NT2/D1 (cell line): ENCODE measurements at regions not wholly inside any gene's neighbourhood (a gene's known extent, or its start where the extent isn't known, plus 50 kb on each side); places are given as distances from the start of the nearest gene placed in this dataset.

Source experiments
- SUZ12 ChIP-seq: IDR thresholded peaks from 2 replicates; pipeline ENCODE4 v1.6.1; 2011; ENCODE audit not compliant: insufficient read length, insufficient read depth; ENCODE audit errors: extremely low read depth
- ZNF274 ChIP-seq: IDR thresholded peaks from 2 replicates; pipeline ENCODE4 v1.6.1; 2011; ENCODE audit warnings: mild to moderate bottlenecking, low read depth, low read length

- TF ChIP-seq SUZ12 (no peak), ZNF274 (no peak)
These were observed 84.5 kb upstream of the ATP10A start for GRCh38 chr15:25947323-25948314.
